ENCODE measurements at regions not wholly inside any gene's neighbourhood (a gene's known extent, or its start where the extent isn't known, plus 50 kb on each side); places are given as distances from the start of the nearest gene placed in this dataset.
"Not testable (repeated sequence)": the region's sequence is repeated elsewhere in the genome, so short reads cannot be mapped to it uniquely, and the experiment has no call there.

- Histone ChIP-seq H3K4me3 (replicated peaks; ENCODE audit: insufficient read depth, low read length) (no peak overlapping the region), H3K27me3 (ENCODE audit: insufficient read depth, poor library complexity, severe bottlenecking) (no peaks in the 10 kb centered on the region), H3K27ac (replicated peaks) (no peak overlapping the region)
- no peak for DNase-seq (ENCODE audit: low read depth in 1 of 2, low spot score in 1 of 2)
- TF ChIP-seq GABPA (IDR thresholded peaks at IDR 0.05; ENCODE audit: low read depth) (no peak), REST (IDR thresholded peaks at IDR 0.05; ENCODE audit: insufficient replicate concordance, low read depth) (no peak), SPI1 (IDR thresholded peaks at IDR 0.05; ENCODE audit: borderline replicate concordance, low read depth) (no peak)
Measured at GRCh38 chr4:132417220-132417619, 731.9 kb upstream of the PCDH10 start.

GRCh38 chr4:132427125-132427524, 722.0 kb upstream of the PCDH10 start:
- TF ChIP-seq SPI1 (IDR thresholded peaks at IDR 0.05; ENCODE audit: borderline replicate concordance, low read depth) (no peak), GABPA (IDR thresholded peaks at IDR 0.05; ENCODE audit: low read depth) (no peak), POLR2AphosphoS5 (IDR thresholded peaks at IDR 0.05; ENCODE audit: low read depth) (no peak), CTCF (IDR thresholded peaks at IDR 0.05; ENCODE audit: insufficient read depth, low read length) (no peak), REST (IDR thresholded peaks at IDR 0.05; ENCODE audit: insufficient replicate concordance, low read depth) (no peak)
- DNase-seq (ENCODE audit: low read depth in 1 of 2, low spot score in 1 of 2): no peak
- no peak overlapping the region for H3K27ac ChIP-seq (replicated peaks)
- no peaks in the 10 kb centered on the region for H3K27me3 ChIP-seq (ENCODE audit: insufficient read depth, poor library complexity, severe bottlenecking)
- H3K4me3 ChIP-seq (replicated peaks; ENCODE audit: insufficient read depth, low read length): no peak overlapping the region

GRCh38 chr4:132437117-132437516, 712.0 kb upstream of the PCDH10 start:
- Histone ChIP-seq H3K27me3 (ENCODE audit: insufficient read depth, poor library complexity, severe bottlenecking) (no peaks in the 10 kb centered on the region), H3K27ac (replicated peaks) (no peak overlapping the region), H3K4me3 (replicated peaks; ENCODE audit: insufficient read depth, low read length) (no peak overlapping the region)
- DNase-seq (ENCODE audit: low read depth in 1 of 2, low spot score in 1 of 2): no peak
- TF ChIP-seq CTCF (IDR thresholded peaks at IDR 0.05; ENCODE audit: insufficient read depth, low read length): no peak
- no peak for TF ChIP-seq POLR2AphosphoS5 (IDR thresholded peaks at IDR 0.05; ENCODE audit: low read depth)
- no peak for TF ChIP-seq REST (IDR thresholded peaks at IDR 0.05; ENCODE audit: insufficient replicate concordance, low read depth)
- TF ChIP-seq GABPA (IDR thresholded peaks at IDR 0.05; ENCODE audit: low read depth): no peak
- no peak for TF ChIP-seq SPI1 (IDR thresholded peaks at IDR 0.05; ENCODE audit: borderline replicate concordance, low read depth)

- TF ChIP-seq GABPA (IDR thresholded peaks at IDR 0.05; ENCODE audit: low read depth): no peak
Measured at GRCh38 chr4:132445386-132445785, 703.7 kb upstream of the PCDH10 start.

GRCh38 chr4:132457987-132458386, 691.1 kb upstream of the PCDH10 start:
- DNase-seq (ENCODE audit: low read depth in 1 of 2, low spot score in 1 of 2); H3K27ac ChIP-seq (replicated peaks); H3K27me3 ChIP-seq (ENCODE audit: insufficient read depth, poor library complexity, severe bottlenecking); H3K4me3 ChIP-seq (replicated peaks; ENCODE audit: insufficient read depth, low read length): not testable (repeated sequence)

More at GRCh38 chr4:132445386-132445785, 703.7 kb upstream of the PCDH10 start:
- Histone ChIP-seq H3K27ac (replicated peaks) (no peak overlapping the region), H3K4me3 (replicated peaks; ENCODE audit: insufficient read depth, low read length) (no peak overlapping the region), H3K27me3 (ENCODE audit: insufficient read depth, poor library complexity, severe bottlenecking) (no peaks in the 10 kb centered on the region)
- DNase-seq (ENCODE audit: low read depth in 1 of 2, low spot score in 1 of 2): no peak
